H1 (cell line): ENCODE measurements at regions not wholly inside any gene's neighbourhood (a gene's known extent, or its start where the extent isn't known, plus 50 kb on each side); places are given as distances from the start of the nearest gene placed in this dataset.

ENCODE experiments used
- CTCF ChIA-PET: fragments of 300-600 bp; sonication (Branson Sonifier 250); formaldehyde crosslinking; loops from one replicate; lab custom pipeline; 2021; ENCODE audit not compliant: partially characterized antibody; lab: Charles Lee
- POLR2A ChIA-PET: fragments of 300-600 bp; sonication (Branson Sonifier 250); formaldehyde crosslinking; loops from one replicate; lab custom pipeline; 2021; ENCODE audit warnings: inconsistent platforms; ENCODE audit not compliant: partially characterized antibody; lab: Charles Lee
- DNase-seq, 2 experiments: peaks; one replicate each; pipeline versions ENCODE4 v3.0.0 to v3.0.0-alpha.2; 2010 to 2022; ENCODE audit warnings: low spot score in 2 of 2, low read depth in 1 of 2, mixed read lengths in 1 of 2
- FAIRE-seq: peaks from 2 replicates; lab custom pipeline; 2011; peaks lifted over from hg19 to GRCh38; lab: Jason Lieb, UNC
- H2AFZ ChIP-seq: 2 replicates; pipeline ENCODE4 v1.8.1; 2012; ENCODE audit warnings: low read length, inconsistent platforms
- H2AK5ac ChIP-seq: 2 replicates; pipeline ENCODE4 v1.6.1; 2013; ENCODE audit warnings: low read depth, low read length
- H2BK120ac ChIP-seq: replicated peaks from 2 replicates; pipeline ENCODE3; 2013; ENCODE audit warnings: low read depth, low read length, inconsistent platforms
- H2BK12ac ChIP-seq: 2 replicates; pipeline ENCODE4 v1.6.1; 2013; ENCODE audit warnings: low read depth, low read length
- H2BK15ac ChIP-seq: 2 replicates; pipeline ENCODE4 v1.6.1; 2013; ENCODE audit warnings: low read length
- H2BK20ac ChIP-seq: 2 replicates; pipeline ENCODE4 v1.6.1; 2013; ENCODE audit warnings: low read length
- H2BK5ac ChIP-seq: 2 replicates; pipeline ENCODE4 v1.6.1; 2013; ENCODE audit warnings: low read depth, low read length
- H3K14ac ChIP-seq: 2 replicates; pipeline ENCODE4 v1.6.1; 2013; ENCODE audit warnings: inconsistent platforms; ENCODE audit not compliant: insufficient read length
- H3K18ac ChIP-seq: 2 replicates; pipeline ENCODE4 v1.6.1; 2013; ENCODE audit warnings: low read length; ENCODE audit errors: extremely low read depth
- H3K23ac ChIP-seq: 2 replicates; pipeline ENCODE4 v1.6.1; 2013; ENCODE audit warnings: inconsistent platforms; ENCODE audit not compliant: insufficient read length
- H3K23me2 ChIP-seq: 2 replicates; pipeline ENCODE4 v1.6.1; 2013; ENCODE audit warnings: low read depth, low read length
- H3K27ac ChIP-seq: 2 replicates; pipeline ENCODE4 v1.6.1; 2011; ENCODE audit warnings: low read depth, low read length, inconsistent platforms
- H3K27me3 ChIP-seq, 4 experiments: replicated peaks in 1 of 4; 1 replicate in 1 of 4; 2 replicates in 3 of 4; pipeline versions ENCODE4 v1.6.1 to v1.8.1; 2011 to 2013; ENCODE audit warnings: low read length in 3 of 4, mild to moderate bottlenecking in 3 of 4, inconsistent platforms in 2 of 4, mixed read lengths in 2 of 4, moderate library complexity in 1 of 4; ENCODE audit not compliant: control insufficient read depth in 3 of 4, insufficient read depth in 3 of 4; ENCODE audit errors: extremely low read depth in 1 of 4
- H3K36me3 ChIP-seq, 4 experiments: 2 replicates each; pipeline versions ENCODE4 v1.6.1 to v1.8.1; 2011 to 2013; ENCODE audit warnings: mild to moderate bottlenecking in 4 of 4, low read length in 3 of 4, moderate library complexity in 2 of 4, control low read depth in 1 of 4, inconsistent platforms in 1 of 4; ENCODE audit not compliant: insufficient read depth in 4 of 4, control insufficient read depth in 2 of 4
- H3K4ac ChIP-seq: replicated peaks from 2 replicates; pipeline ENCODE3; 2013; ENCODE audit warnings: low read length, low read depth, mixed read lengths, inconsistent platforms; ENCODE audit not compliant: insufficient read length
- H3K4me1 ChIP-seq, 4 experiments: replicated peaks in 1 of 4; 1 replicate in 1 of 4; 2 replicates in 3 of 4; pipeline versions ENCODE4 v1.6.1 to v1.8.1; 2011 to 2013; ENCODE audit warnings: low read length in 3 of 4, inconsistent platforms in 2 of 4, mixed read lengths in 1 of 4; ENCODE audit not compliant: insufficient read depth in 4 of 4, control insufficient read depth in 3 of 4
- H3K4me2 ChIP-seq, 2 experiments: 2 replicates each; pipeline versions ENCODE4 v1.6.1 to v1.8.1; 2011 to 2013; ENCODE audit warnings: low read depth in 2 of 2, low read length in 2 of 2, control low read depth in 1 of 2, inconsistent platforms in 1 of 2, mild to moderate bottlenecking in 1 of 2; ENCODE audit not compliant: insufficient read depth in 1 of 2
- H3K4me3 ChIP-seq, 4 experiments: fragments of 200-600, 300-600 bp in 1 of 4; sonication (generic), shearing (Covaris generic), sonication (Bioruptor Twin) in 1 of 4; 2 replicates each; pipeline versions ENCODE4 v1.5.1 to v1.8.1; 2011 to 2016; ENCODE audit warnings: low read length in 4 of 4, low read depth in 3 of 4, control low read depth in 2 of 4, inconsistent platforms in 2 of 4, mild to moderate bottlenecking in 2 of 4, mixed read lengths in 1 of 4, moderate library complexity in 1 of 4; ENCODE audit not compliant: insufficient read depth in 2 of 4; ENCODE audit errors: extremely low read depth in 1 of 4
- H3K56ac ChIP-seq: replicated peaks from 2 replicates; pipeline ENCODE3; 2013; ENCODE audit warnings: low read depth, mild to moderate bottlenecking, mixed read lengths, low read length, inconsistent platforms; ENCODE audit not compliant: insufficient read length
- H3K79me1 ChIP-seq: 2 replicates; pipeline ENCODE4 v1.6.1; 2013; ENCODE audit warnings: low read depth, low read length, control low read depth
- H3K79me2 ChIP-seq, 2 experiments: 2 replicates each; pipeline versions ENCODE4 v1.6.1 to v1.8.1; 2012 to 2013; ENCODE audit warnings: low read length in 2 of 2, mild to moderate bottlenecking in 2 of 2, inconsistent platforms in 1 of 2; ENCODE audit not compliant: insufficient read depth in 2 of 2, control insufficient read depth in 1 of 2
- H3K9ac ChIP-seq, 4 experiments: replicated peaks in 1 of 4; 1 replicate in 1 of 4; 2 replicates in 3 of 4; pipeline versions ENCODE4 v1.6.1 to v1.8.1; 2011 to 2013; ENCODE audit warnings: low read depth in 3 of 4, low read length in 3 of 4, control low read depth in 2 of 4, mild to moderate bottlenecking in 2 of 4, moderate library complexity in 2 of 4, inconsistent platforms in 1 of 4; ENCODE audit errors: extremely low read depth in 1 of 4
- H3K9me3 ChIP-seq, 2 experiments: 2 replicates each; pipeline versions ENCODE4 v1.6.1 to v1.8.1; 2012 to 2013; ENCODE audit warnings: mild to moderate bottlenecking in 2 of 2, moderate library complexity in 2 of 2, control low read depth in 1 of 2, inconsistent platforms in 1 of 2, low read depth in 1 of 2, low read length in 1 of 2, mixed read lengths in 1 of 2; ENCODE audit not compliant: insufficient read depth in 2 of 2
- H4K20me1 ChIP-seq, 2 experiments: replicated peaks in 1 of 2; 2 replicates each; pipeline versions ENCODE3 to v1.8.1; 2011 to 2013; ENCODE audit warnings: inconsistent platforms in 2 of 2, low read length in 2 of 2, mild to moderate bottlenecking in 1 of 2; ENCODE audit not compliant: insufficient read depth in 2 of 2, control insufficient read depth in 1 of 2
- H4K5ac ChIP-seq: 2 replicates; pipeline ENCODE4 v1.6.1; 2013; ENCODE audit warnings: low read length, low read depth, mixed read lengths, inconsistent platforms; ENCODE audit not compliant: insufficient read length
- H4K8ac ChIP-seq: 2 replicates; pipeline ENCODE4 v1.8.0; 2013; ENCODE audit warnings: mild to moderate bottlenecking, moderate library complexity, low read length, inconsistent platforms; ENCODE audit not compliant: insufficient read depth; ENCODE audit errors: extremely low read depth
- H4K91ac ChIP-seq: replicated peaks from 2 replicates; pipeline ENCODE3; 2013; ENCODE audit warnings: low read length, mixed read lengths, inconsistent platforms; ENCODE audit not compliant: insufficient read length
- ASH2L ChIP-seq: fragments of 200-600, 300-600 bp; sonication (generic); IDR thresholded peaks from one replicate; pipeline ENCODE4 v1.7.1; 2017; ENCODE audit warnings: low read length
- PHF8 ChIP-seq: fragments of 200-600 bp; sonication (generic); conservative IDR thresholded peaks from 2 replicates; pipeline ENCODE4 v1.7.1; 2012; ENCODE audit warnings: low read depth, mild to moderate bottlenecking, inconsistent platforms, low read length, moderate library complexity
- POLR2A ChIP-seq, 2 experiments: IDR thresholded peaks; 1 replicate in 1 of 2; 2 replicates in 1 of 2; pipeline ENCODE4 v1.6.1; 2011; ENCODE audit warnings: low read depth in 2 of 2, low read length in 2 of 2, mild to moderate bottlenecking in 2 of 2; ENCODE audit errors: control extremely low read depth in 1 of 2
- SIX5 ChIP-seq: IDR thresholded peaks from 2 replicates; pipeline ENCODE4 v1.6.1; 2011; ENCODE audit warnings: mild to moderate bottlenecking, low read depth, low read length
- SP1 ChIP-seq: IDR thresholded peaks from 2 replicates; pipeline ENCODE4 v1.6.1; 2011; ENCODE audit warnings: low read depth, low read length
- TEAD4 ChIP-seq: IDR thresholded peaks from 2 replicates; pipeline ENCODE4 v1.6.1; 2012; ENCODE audit warnings: low read depth, low read length, inconsistent platforms, mixed read lengths
- WGBS, 2 experiments: shearing (Covaris generic) in 1 of 2; methylation state at CpG; one replicate each; pipeline versions ENCODE4 v1.1.6 to v1.1.7; 2013 to 2015; ENCODE audit warnings: low lambda C conversion rate in 2 of 2, mixed read lengths in 2 of 2, inconsistent platforms in 1 of 2, low coverage in 1 of 2, missing lambda C conversion rate in 1 of 2; ENCODE audit not compliant: insufficient replicate concordance in 2 of 2, insufficient coverage in 1 of 2, insufficient read length in 1 of 2; ENCODE audit errors: extremely low coverage in 1 of 2, missing lambda C conversion rate in 1 of 2; 5-methylcytosine and 5-hydroxymethylcytosine counted together
- TF ChIP-seq, protein P1 (sequence below): IDR thresholded peaks from 2 replicates; pipeline ENCODE4 v1.6.1; 2011; ENCODE audit warnings: low read length, improper control_type of control experiment
- TF ChIP-seq, protein P2 (sequence below): IDR thresholded peaks from 2 replicates; pipeline ENCODE4 v1.6.1; 2012; ENCODE audit warnings: inconsistent platforms

DNA sequence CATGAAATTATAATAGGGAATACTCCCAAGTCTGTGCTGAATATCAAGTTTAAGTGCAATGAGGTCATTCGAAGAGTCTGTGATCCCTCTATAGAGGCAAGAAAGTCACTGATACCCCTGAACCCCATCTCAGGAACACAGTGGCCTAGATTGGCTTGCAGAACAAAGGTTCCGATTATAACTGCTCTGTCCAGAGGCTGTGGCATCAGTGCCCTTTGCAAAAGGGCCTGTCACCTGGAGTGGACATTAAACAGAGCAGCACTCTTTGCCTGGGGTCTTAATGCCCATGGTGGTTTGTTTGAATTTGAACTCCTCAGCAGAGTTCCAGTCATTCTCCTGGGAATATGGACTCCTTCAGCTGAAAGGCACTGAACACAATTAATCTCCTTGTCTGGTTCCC lies 93.9 kb upstream of the SLCO3A1 start:
- POLR2A ChIA-PET: no interaction called here
- H3K9ac ChIP-seq: no peak overlapping the region

More for the DNA sequence above, 93.9 kb upstream of the SLCO3A1 start:
- H3K36me3 ChIP-seq: no peaks in the 10 kb centered on the region
- H3K79me2 ChIP-seq: no peaks in the 10 kb centered on the region
- 96% methylated on average over 2 of the region's 2 CpGs; no CpG with 5 or more reads in 1 of the 2 experiments for WGBS, 2 experiments
- CTCF ChIA-PET: no interaction called here
- no peak overlapping the region for H2BK15ac ChIP-seq
- no peak overlapping the region for H3K27ac ChIP-seq
- DNase-seq: no peak
- H4K91ac ChIP-seq: no peak overlapping the region
- no peak overlapping the region for H3K14ac ChIP-seq
- TF ChIP-seq, protein P1, sequence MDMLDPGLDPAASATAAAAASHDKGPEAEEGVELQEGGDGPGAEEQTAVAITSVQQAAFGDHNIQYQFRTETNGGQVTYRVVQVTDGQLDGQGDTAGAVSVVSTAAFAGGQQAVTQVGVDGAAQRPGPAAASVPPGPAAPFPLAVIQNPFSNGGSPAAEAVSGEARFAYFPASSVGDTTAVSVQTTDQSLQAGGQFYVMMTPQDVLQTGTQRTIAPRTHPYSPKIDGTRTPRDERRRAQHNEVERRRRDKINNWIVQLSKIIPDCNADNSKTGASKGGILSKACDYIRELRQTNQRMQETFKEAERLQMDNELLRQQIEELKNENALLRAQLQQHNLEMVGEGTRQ: no peak
- TF ChIP-seq TEAD4 (no peak), SP1 (no peak), PHF8 (no peak), ASH2L (no peak), POLR2A (IDR thresholded peaks at IDR 0.05; ENCODE audit: control extremely low read depth in 1 of 2, low read depth in 2 of 2, low read length in 2 of 2) (no peak), SIX5 (no peak)
- TF ChIP-seq, protein P2, sequence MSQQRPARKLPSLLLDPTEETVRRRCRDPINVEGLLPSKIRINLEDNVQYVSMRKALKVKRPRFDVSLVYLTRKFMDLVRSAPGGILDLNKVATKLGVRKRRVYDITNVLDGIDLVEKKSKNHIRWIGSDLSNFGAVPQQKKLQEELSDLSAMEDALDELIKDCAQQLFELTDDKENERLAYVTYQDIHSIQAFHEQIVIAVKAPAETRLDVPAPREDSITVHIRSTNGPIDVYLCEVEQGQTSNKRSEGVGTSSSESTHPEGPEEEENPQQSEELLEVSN: no peak
- TF ChIP-seq, all 59 proteins: peak for 0
- no peak overlapping the region for H2BK120ac ChIP-seq
- H4K5ac ChIP-seq: no peak overlapping the region
- H3K4me3 ChIP-seq: no peak overlapping the region
- peaks cover 0 to 2% of the 10 kb centered on the region in 2 experiments for H4K20me1 ChIP-seq
- H3K27me3 ChIP-seq: no peaks in the 10 kb centered on the region
- no peak overlapping the region for H2AFZ ChIP-seq
- no peak overlapping the region for H3K4me2 ChIP-seq
- no peak overlapping the region for H3K23ac ChIP-seq
- peaks cover 0 to 5% (median 0%) of the 10 kb centered on the region in 4 experiments; a peak in 1 of 7 replicates for H3K4me1 ChIP-seq
- H2AK5ac ChIP-seq: no peak overlapping the region
- H4K8ac ChIP-seq: no peak overlapping the region
- no peak overlapping the region for H3K4ac ChIP-seq
- H3K18ac ChIP-seq: no peak overlapping the region
- no peaks in the 10 kb centered on the region for H3K79me1 ChIP-seq
- no peak overlapping the region for H2BK5ac ChIP-seq
- H3K23me2 ChIP-seq: no peaks in the 10 kb centered on the region
- no peak for FAIRE-seq
- H2BK12ac ChIP-seq: no peak overlapping the region
- no peak overlapping the region for H2BK20ac ChIP-seq
- H3K9me3 ChIP-seq: no peaks in the 10 kb centered on the region
- no peak overlapping the region for H3K56ac ChIP-seq
